ENCODE measurements at regions not wholly inside any gene's neighbourhood (a gene's known extent, or its start where the extent isn't known, plus 50 kb on each side); places are given as distances from the start of the nearest gene placed in this dataset.
"Not testable (repeated sequence)": the region's sequence is repeated elsewhere in the genome, so short reads cannot be mapped to it uniquely, and the experiment has no call there.

GRCh38 chr2:179385756-179386155 is 121.1 kb upstream of the SESTD1 start:
- not testable (repeated sequence) for DNase-seq

GRCh38 chr2:179383975-179384374 is 119.3 kb upstream of the SESTD1 start:
- no peak for DNase-seq

DNA sequence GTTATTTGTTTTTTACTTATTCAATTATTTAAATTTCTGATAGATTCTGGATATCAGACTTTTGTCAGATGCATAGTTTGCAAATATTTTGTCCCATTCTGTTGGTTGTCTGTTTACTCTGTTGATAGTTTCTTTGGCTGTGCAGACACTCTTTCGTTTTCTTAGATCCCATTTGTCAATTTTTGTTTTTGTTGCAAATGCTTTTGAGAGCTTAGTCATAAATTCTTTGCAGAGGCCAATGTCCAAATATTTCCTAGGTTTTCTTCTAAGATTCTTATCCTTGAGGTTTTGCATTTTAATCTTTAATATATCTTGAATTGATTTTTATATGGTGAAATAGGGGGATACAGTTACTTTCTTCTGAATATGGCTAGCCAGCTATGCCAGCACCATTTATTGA is 112.7 kb upstream of the SESTD1 start:
- DNase-seq: no peak

GRCh38 chr2:179376881-179377280 is 112.2 kb upstream of the SESTD1 start:
- DNase-seq: no peak

GRCh38 chr2:179373816-179374215 is 109.2 kb upstream of the SESTD1 start:
- no peak for DNase-seq

GRCh38 chr2:179365561-179365960 is 100.9 kb upstream of the SESTD1 start:
- not testable (repeated sequence) for DNase-seq

DNA sequence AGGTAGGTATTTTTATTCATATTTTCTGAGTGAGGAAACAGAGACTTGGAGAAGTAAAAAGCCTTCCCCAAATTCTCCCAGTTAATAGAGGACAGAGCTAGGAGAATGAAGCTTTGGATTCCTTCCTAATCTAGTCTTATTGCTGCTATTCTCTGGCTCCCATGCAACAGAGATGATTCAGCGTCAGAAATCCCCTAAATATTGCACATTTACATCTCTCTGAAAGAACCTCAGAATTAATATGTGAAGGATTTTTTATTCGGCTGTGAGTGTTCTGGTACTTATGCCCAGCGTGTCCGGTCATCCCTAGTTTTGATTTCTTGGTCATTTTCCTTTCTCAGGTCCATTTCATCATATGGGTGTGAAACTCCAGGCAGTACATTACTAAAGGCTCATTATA is 91.2 kb upstream of the SESTD1 start:
- no peak for DNase-seq

- no peak for DNase-seq
These were observed 90.3 kb upstream of the SESTD1 start for GRCh38 chr2:179354739-179355537.

DNA sequence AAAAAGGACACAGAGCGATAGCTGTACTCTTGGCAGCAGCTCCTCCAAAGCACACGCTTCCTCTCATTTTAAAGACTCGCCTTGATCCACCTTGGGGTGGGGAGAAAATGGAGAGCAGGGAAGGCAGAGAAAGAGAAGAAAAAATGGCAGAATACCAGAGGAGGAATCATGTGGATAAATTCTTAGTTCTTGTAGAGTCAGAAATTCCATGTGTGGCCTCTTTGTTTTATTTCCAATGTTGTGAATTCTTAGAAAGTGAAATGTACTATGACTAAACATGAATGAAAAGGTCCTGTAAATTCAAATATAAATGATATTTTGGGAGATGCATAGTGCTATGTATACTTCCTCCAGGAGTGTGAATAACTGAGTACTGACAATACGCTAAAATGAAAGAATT is 89.7 kb upstream of the SESTD1 start:
- DNase-seq: no peak

DNA sequence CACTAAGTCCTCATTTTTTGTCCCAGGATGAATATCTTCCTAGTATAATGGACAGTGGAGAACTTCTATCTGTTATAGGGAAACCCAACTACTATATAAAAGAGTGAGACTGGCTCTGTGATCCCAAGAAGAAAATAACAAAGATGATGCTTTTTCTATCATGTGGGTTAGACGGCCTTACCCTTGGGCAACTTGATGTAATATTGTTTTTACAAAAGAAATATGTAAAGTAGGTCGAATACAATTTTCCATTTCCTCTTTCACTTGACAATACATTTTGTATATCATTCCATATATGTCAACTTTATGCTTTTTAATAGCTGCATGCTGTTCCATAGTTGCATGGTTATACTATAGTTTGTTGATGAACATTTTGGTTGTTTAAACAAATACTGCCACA is 87.5 kb upstream of the SESTD1 start:
- DNase-seq: no peak

- no peak for DNase-seq
These were observed 86.4 kb upstream of the SESTD1 start for GRCh38 chr2:179351057-179351456.

GRCh38 chr2:179349670-179350303 is 85.2 kb upstream of the SESTD1 start:
- no peak for DNase-seq

DNA sequence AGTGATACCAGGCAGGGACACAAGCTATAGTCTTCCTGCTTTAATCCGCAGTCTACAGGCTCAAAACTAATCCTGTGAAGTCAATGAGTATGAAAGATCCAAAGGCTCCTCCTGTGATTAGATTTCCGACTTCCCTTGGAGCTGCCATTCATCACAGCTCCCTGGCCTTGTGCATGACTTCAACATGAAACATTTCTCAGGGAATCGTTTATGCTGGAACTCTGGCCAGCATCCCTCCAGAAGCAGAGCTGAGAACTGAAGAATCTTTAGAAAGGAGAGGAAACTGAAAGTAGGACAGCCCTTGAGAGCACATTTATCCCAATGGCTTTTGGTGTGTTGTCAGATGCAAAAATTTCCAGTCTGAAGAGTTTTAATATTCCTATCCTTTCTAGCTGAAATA is 84.3 kb upstream of the SESTD1 start:
- no peak for DNase-seq

- no peak for DNase-seq
These were observed 80.3 kb upstream of the SESTD1 start for GRCh38 chr2:179344970-179345369.

- DNase-seq: peak; percentile 3
These were observed 79.8 kb upstream of the SESTD1 start for GRCh38 chr2:179344280-179344964.

GRCh38 chr2:179343945-179344279 is 79.3 kb upstream of the SESTD1 start:
- DNase-seq: no peak

GRCh38 chr2:179341152-179341866 is 76.7 kb upstream of the SESTD1 start:
- no peak for DNase-seq

DNA sequence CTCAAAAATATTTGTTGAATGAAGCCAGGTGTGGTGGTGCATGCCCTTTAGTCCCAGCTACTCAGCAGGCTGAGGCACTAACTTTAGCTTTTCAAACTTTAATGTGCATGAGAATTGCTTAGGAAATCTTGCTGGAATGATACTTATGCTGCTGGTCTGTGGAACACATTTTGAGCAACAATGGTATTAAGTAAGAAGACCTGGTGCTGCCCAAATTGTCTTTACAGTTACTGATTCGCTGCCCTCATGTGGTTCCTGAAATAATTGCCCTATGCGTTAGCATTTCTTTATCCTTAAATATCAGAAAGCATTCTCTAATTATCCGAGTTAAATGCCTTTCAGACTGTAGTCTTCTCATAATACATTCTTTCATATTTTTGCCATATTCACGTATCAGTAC is 76.0 kb upstream of the SESTD1 start:
- DNase-seq: peak; percentile 1

- DNase-seq: no peak
These were observed 74.0 kb upstream of the SESTD1 start for GRCh38 chr2:179338681-179339080.

DNA sequence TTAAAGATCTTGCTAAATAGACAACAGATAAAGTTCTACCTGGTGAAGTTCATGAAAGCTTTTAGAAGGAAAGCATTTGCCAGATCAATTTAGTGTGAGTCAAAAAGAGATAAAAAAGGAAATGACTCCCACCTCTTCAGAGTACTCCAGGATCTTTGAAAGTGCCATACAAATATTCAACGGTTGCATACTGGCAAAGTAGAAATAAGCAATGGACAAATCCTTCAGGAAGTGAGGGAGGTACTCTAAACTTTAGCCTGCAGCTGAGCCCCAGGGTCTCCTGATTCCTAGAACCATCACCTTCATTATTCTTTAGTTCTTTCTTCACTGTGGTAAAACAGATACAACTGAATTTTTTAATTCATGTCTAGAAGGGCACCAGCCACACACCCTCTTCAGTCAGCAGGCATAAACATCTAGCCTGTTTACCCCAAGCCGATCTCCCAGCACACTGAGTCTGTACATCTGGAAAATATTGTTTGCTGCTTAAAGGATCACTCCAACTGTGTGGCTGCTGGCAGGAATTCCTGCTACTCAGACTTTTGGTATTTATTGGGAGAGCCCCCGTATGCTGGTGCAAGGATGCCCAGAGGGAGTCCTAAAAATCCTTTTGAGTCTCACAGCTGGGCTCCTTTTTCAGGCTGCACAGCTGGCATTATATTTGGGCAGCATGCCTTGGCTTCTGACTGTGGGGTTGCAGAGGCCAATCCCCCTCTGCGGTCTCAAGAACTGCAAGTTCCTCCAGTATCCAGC is 72.3 kb upstream of the SESTD1 start:
- no peak for DNase-seq

DNA sequence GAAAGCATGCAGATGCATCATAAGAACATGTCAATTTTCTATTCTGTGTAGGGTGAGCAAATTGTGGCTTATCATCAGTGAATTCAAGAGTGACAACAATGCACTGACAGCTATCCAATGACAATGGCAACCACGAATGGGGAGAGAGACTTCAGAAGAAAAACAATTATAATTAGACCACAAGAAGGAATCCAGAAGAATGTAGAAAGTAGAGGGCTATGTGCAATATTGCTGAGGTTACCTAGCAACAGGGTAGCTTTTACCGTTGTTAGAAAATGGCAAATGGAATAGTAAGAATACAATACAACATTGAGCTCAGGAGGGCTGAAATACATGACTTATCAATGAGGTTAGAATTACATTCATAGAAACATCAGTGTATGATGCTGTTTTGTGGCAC is 71.1 kb upstream of the SESTD1 start:
- DNase-seq: no peak

GRCh38 chr2:179332903-179333302 is 68.3 kb upstream of the SESTD1 start:
- no peak for DNase-seq

DNA sequence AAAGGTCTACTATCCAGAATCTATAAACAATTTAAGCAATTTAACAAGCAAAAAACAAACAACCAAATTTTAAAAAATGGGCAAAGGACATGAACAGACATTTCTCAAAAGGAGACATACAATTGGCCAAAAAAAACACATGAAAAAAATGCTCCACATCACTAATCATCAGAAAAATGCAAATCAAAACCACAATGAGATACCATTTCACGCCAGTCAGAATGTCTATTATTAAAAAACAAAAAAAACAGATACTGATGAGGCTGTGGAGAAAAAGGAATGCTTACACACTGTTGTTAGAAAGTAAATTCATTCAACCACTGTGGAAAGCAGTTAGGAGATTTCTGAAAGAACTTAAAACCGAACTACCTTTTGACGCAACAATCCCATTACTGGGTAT is 66.4 kb upstream of the SESTD1 start:
- no peak for DNase-seq
